Motor neuron (in vitro differentiated cells): ENCODE measurements at regions not wholly inside any gene's neighbourhood (a gene's known extent, or its start where the extent isn't known, plus 50 kb on each side); places are given as distances from the start of the nearest gene placed in this dataset.
"Not testable (repeated sequence)": the region's sequence is repeated elsewhere in the genome, so short reads cannot be mapped to it uniquely, and the experiment has no call there.

ENCODE experiments used
- ATAC-seq, 8 experiments: fragments of 200-7000 bp; cut with Tn5 transposase; replicated peaks in 6 of 8; 2 replicates each; pipeline ENCODE4 v1.8.0; 2021; ENCODE audit warnings: mild to moderate bottlenecking in 8 of 8, moderate library complexity in 8 of 8
- H3K27ac ChIP-seq, 2 donors: fragments of 250-450 bp; sonication (Bioruptor Pico); 2 replicates each; pipeline ENCODE4 v1.9.0; 2021; ENCODE audit warnings: antibody characterized with exemption in 2 of 2, mild to moderate bottlenecking in 2 of 2, moderate library complexity in 1 of 2
- H3K4me1 ChIP-seq, 2 donors: fragments of 250-450 bp; sonication (Bioruptor Pico); replicated peaks in 1 of 2; 2 replicates each; pipeline ENCODE4 v1.6.1; 2021; ENCODE audit warnings: antibody characterized with exemption in 2 of 2, mild to moderate bottlenecking in 2 of 2, moderate library complexity in 1 of 2
- H3K4me3 ChIP-seq, 5 donors: fragments of 250-450 bp; sonication (Bioruptor Pico); 2 replicates each; pipeline ENCODE4 v1.9.0; 2021; ENCODE audit warnings: antibody characterized with exemption in 5 of 5, mild to moderate bottlenecking in 5 of 5, moderate library complexity in 4 of 5
- WGBS, 10 experiments: fragments of 450-650 bp; shearing (Covaris generic); methylation state at CpG; one replicate each; pipeline ENCODE4 v1.0.0; 2022; 5-methylcytosine and 5-hydroxymethylcytosine counted together
- in situ Hi-C, 9 experiments: fragments of 400-800 bp; cut with MboI; loops; one replicate each; pipeline ENCODE4 v1.15.0; 2021; ENCODE audit warnings: low sequenced_read_pairs in 9 of 9, low pct_unique_long_range_greater_than_20kb in 2 of 9; ENCODE audit not compliant: unreplicated experiment in 9 of 9

- ATAC-seq: peak in 7 of 8 experiments; percentile 36 to 69 (median 57)
- H3K27ac ChIP-seq, H3K4me1 ChIP-seq, in situ Hi-C loops, H3K4me3 ChIP-seq: not testable (repeated sequence)
- WGBS, 10 experiments: no CpG with 5 or more reads among the region's 16 CpGs
Observed at GRCh38 chrY:6685783-6686389, 224.6 kb upstream of the TBL1Y start.

GRCh38 chrY:6701558-6702161 lies 208.8 kb upstream of the TBL1Y start:
- H3K4me1 ChIP-seq, H3K4me3 ChIP-seq, H3K27ac ChIP-seq, in situ Hi-C loops: not testable (repeated sequence)
- peak in 7 of 8 experiments; percentile 41 to 70 (median 61) for ATAC-seq
- no CpG with 5 or more reads among the region's 16 CpGs for whole genome bisulfite sequencing, 10 experiments

- 71% methylated on average over 1 of the region's 2 CpGs; no CpG with 5 or more reads in 9 of the 10 experiments for WGBS, 10 experiments
- ATAC-seq, in situ Hi-C loops, H3K4me1 ChIP-seq, H3K27ac ChIP-seq, H3K4me3 ChIP-seq: not testable (repeated sequence)
Observed at GRCh38 chrY:6721443-6721842, 189.1 kb upstream of the TBL1Y start.

GRCh38 chrY:6747210-6747609 lies 163.3 kb upstream of the TBL1Y start:
- ATAC-seq, in situ Hi-C loops, H3K4me1 ChIP-seq, H3K27ac ChIP-seq, H3K4me3 ChIP-seq: not testable (repeated sequence)
- no CpG with 5 or more reads among the region's 3 CpGs for WGBS, 10 experiments

GRCh38 chrY:6782334-6782733 lies 128.2 kb upstream of the TBL1Y start:
- in situ Hi-C loops: no loop called here
- 0% methylated on average over 1 of the region's 2 CpGs; no CpG with 5 or more reads in 9 of the 10 experiments for WGBS, 10 experiments
- Histone ChIP-seq H3K4me1 (no peaks in the 10 kb centered on the region), H3K4me3 (no peak overlapping the region), H3K27ac (no peak overlapping the region)
- ATAC-seq: no peak

GRCh38 chrY:6786960-6787359 lies 123.5 kb upstream of the TBL1Y start:
- Histone ChIP-seq H3K4me3 (no peak overlapping the region), H3K27ac (no peak overlapping the region), H3K4me1 (no peaks in the 10 kb centered on the region)
- WGBS, 10 experiments: 0% methylated on average over 1 of the region's 2 CpGs; no CpG with 5 or more reads in 8 of the 10 experiments
- in situ Hi-C loops: no loop called here
- ATAC-seq: no peak

- Histone ChIP-seq H3K4me1 (no peaks in the 10 kb centered on the region), H3K4me3 (no peak overlapping the region), H3K27ac (no peak overlapping the region)
- in situ Hi-C loops: no loop called here
- 0 to 20% (median 0%) methylated on average over 1 to 2 of the region's 3 CpGs; no CpG with 5 or more reads in 6 of the 10 experiments for WGBS, 10 experiments
- peak in 5 of 8 experiments; percentile 27 to 79 (median 44) for ATAC-seq
Observed at GRCh38 chrY:6811633-6812032, 98.9 kb upstream of the TBL1Y start.
